HCT116 (cell line): ENCODE measurements at regions not wholly inside any gene's neighbourhood (a gene's known extent, or its start where the extent isn't known, plus 50 kb on each side); places are given as distances from the start of the nearest gene placed in this dataset.

Experiments used
- ATAC-seq: fragments of 200-7000 bp; cut with Tn5 transposase; 2 replicates; pipeline ENCODE4 v1.9.1; 2020; ENCODE audit warnings: mild to moderate bottlenecking, moderate library complexity
- BruUV-seq: library from RNA; stranded (reverse); fragments of 400-500 nt; replicated peaks from 2 replicates; lab custom pipeline; 2021; lab: Mats Ljungman, UMichigan
- CTCF ChIA-PET: fragments of 300-600 bp; sonication (Branson Sonifier 250); formaldehyde crosslinking; loops from one replicate; lab custom pipeline; 2021; ENCODE audit warnings: antibody characterized with exemption; lab: Charles Lee
- POLR2A ChIA-PET: fragments of 300-600, 350-600 bp; sonication (Branson Sonifier 250); formaldehyde crosslinking; loops from one replicate; lab custom pipeline; 2021; ENCODE audit warnings: antibody characterized with exemption; lab: Charles Lee
- RAD21 ChIA-PET, 2 experiments: fragments of 300-600 bp; sonication (Branson Sonifier 250); formaldehyde crosslinking; loops; one replicate each; lab custom pipeline; 2023; ENCODE audit warnings: low total read pairs in 2 of 2; ENCODE audit not compliant: uncharacterized antibody in 2 of 2, unreplicated experiment in 2 of 2, low non-redundant PET in 1 of 2; lab: Charles Lee
- DNase-seq: peaks from one replicate; pipeline ENCODE4 v3.0.0-alpha.2; 2010; ENCODE audit warnings: low read depth, low spot score
- H2AFZ ChIP-seq: fragments of 200-600 bp; shearing (Covaris generic), sonication (generic); 2 replicates; pipeline ENCODE4 v1.6.1; 2017; ENCODE audit warnings: low read depth, mixed run types, mixed read lengths, antibody characterized with exemption, low read length; ENCODE audit not compliant: poor library complexity, severe bottlenecking
- H3K27ac ChIP-seq: 2 replicates; pipeline ENCODE4 v1.5.1; 2012; ENCODE audit warnings: low read depth, low read length
- H3K27me3 ChIP-seq: fragments of 200-600 bp; sonication (generic); 2 replicates; pipeline ENCODE4 v1.6.1; 2016; ENCODE audit warnings: mixed run types, low read length, mixed read lengths; ENCODE audit not compliant: insufficient read depth
- H3K36me3 ChIP-seq, 2 experiments: fragments of 200-500 bp in 1 of 2; fragments of 200-600 bp in 1 of 2; sonication (Bioruptor generic) in 1 of 2; sonication (generic) in 1 of 2; 2 replicates each; pipeline versions ENCODE4 v1.5.1 to v1.6.1; 2014 to 2016; ENCODE audit warnings: low read length in 2 of 2, inconsistent platforms in 1 of 2, mixed read lengths in 1 of 2, mixed run types in 1 of 2; ENCODE audit not compliant: insufficient read depth in 2 of 2, control insufficient read depth in 1 of 2
- H3K4me1 ChIP-seq, 2 experiments: fragments of 200-600 bp in 1 of 2; sonication (generic) in 1 of 2; 2 replicates each; pipeline versions ENCODE4 v1.5.1 to v1.6.1; 2012 to 2017; ENCODE audit warnings: low read length in 2 of 2, inconsistent platforms in 1 of 2, mild to moderate bottlenecking in 1 of 2, mixed read lengths in 1 of 2, mixed run types in 1 of 2, moderate library complexity in 1 of 2; ENCODE audit not compliant: insufficient read depth in 2 of 2, control insufficient read depth in 1 of 2
- H3K4me2 ChIP-seq: fragments of 200-600 bp; sonication (generic); 2 replicates; pipeline ENCODE4 v1.6.1; 2017; ENCODE audit warnings: mixed run types, low read length, mixed read lengths
- H3K4me3 ChIP-seq, 2 experiments: fragments of 200-600 bp in 1 of 2; sonication (generic) in 1 of 2; replicated peaks in 1 of 2; 2 replicates each; pipeline ENCODE4 v1.5.1; 2011 to 2016; ENCODE audit warnings: low read length in 2 of 2, control low read depth in 1 of 2, low read depth in 1 of 2, mild to moderate bottlenecking in 1 of 2, mixed read lengths in 1 of 2, mixed run types in 1 of 2
- H3K79me2 ChIP-seq: fragments of 200-600 bp; sonication (generic); 2 replicates; pipeline ENCODE4 v1.6.1; 2017; ENCODE audit warnings: mild to moderate bottlenecking, mixed run types, low read length, moderate library complexity, mixed read lengths; ENCODE audit not compliant: insufficient read depth
- H3K9ac ChIP-seq: fragments of 200-600 bp; sonication (generic); 2 replicates; pipeline ENCODE4 v1.6.1; 2016; ENCODE audit warnings: low read length, mixed read lengths
- H3K9me2 ChIP-seq: fragments of 200-600 bp; sonication (generic), shearing (Covaris generic); 2 replicates; pipeline ENCODE4 v1.6.1; 2017; ENCODE audit warnings: mixed run types, mild to moderate bottlenecking, moderate library complexity; ENCODE audit not compliant: insufficient read depth
- H3K9me3 ChIP-seq, 2 experiments: fragments of 200-500 bp in 1 of 2; fragments of 200-600 bp in 1 of 2; sonication (Bioruptor generic) in 1 of 2; sonication (generic) in 1 of 2; 2 replicates each; pipeline ENCODE4 v1.6.1; 2014 to 2017; ENCODE audit warnings: low read length in 2 of 2, mixed read lengths in 2 of 2, inconsistent platforms in 1 of 2, low read depth in 1 of 2, mild to moderate bottlenecking in 1 of 2, mixed run types in 1 of 2, moderate library complexity in 1 of 2; ENCODE audit not compliant: control insufficient read depth in 1 of 2, insufficient read depth in 1 of 2
- H4K20me1 ChIP-seq: fragments of 200-600 bp; sonication (generic), shearing (Covaris generic); 2 replicates; pipeline ENCODE4 v1.6.1; 2017; ENCODE audit warnings: mixed run types, mild to moderate bottlenecking, moderate library complexity; ENCODE audit not compliant: insufficient read depth
- ATF3 ChIP-seq: IDR thresholded peaks from 2 replicates; pipeline ENCODE4 v1.6.1; 2012
- CEBPB ChIP-seq: IDR thresholded peaks from 2 replicates; pipeline ENCODE4 v1.6.1; 2012; ENCODE audit warnings: low read depth
- CTCF ChIP-seq, 3 experiments: fragments of 200-600 bp in 1 of 3; sonication (generic) in 1 of 3; IDR thresholded peaks in 2 of 3; conservative IDR thresholded peaks in 1 of 3; 2 replicates each; pipeline ENCODE4 v1.5.1; 2012 to 2017; ENCODE audit warnings: low read depth in 2 of 3, low read length in 2 of 3, antibody characterized with exemption in 1 of 3, borderline replicate concordance in 1 of 3, control low read depth in 1 of 3, mild to moderate bottlenecking in 1 of 3, mixed read lengths in 1 of 3, mixed run types in 1 of 3, moderate library complexity in 1 of 3; ENCODE audit not compliant: insufficient read depth in 1 of 3
- ELF1 ChIP-seq: IDR thresholded peaks from 2 replicates; pipeline ENCODE4 v1.6.1; 2012; ENCODE audit warnings: low read depth, borderline replicate concordance
- EZH2 ChIP-seq: fragments of 200-600 bp; sonication (generic); IDR thresholded peaks from 2 replicates; pipeline ENCODE4 v1.6.1; 2017; ENCODE audit warnings: antibody characterized with exemption, mixed run types
- EZH2phosphoT487 ChIP-seq: fragments of 200-600 bp; IDR thresholded peaks from 2 replicates; pipeline ENCODE4 v1.6.1; 2018; ENCODE audit warnings: antibody characterized with exemption, borderline replicate concordance
- FOSL1 ChIP-seq: IDR thresholded peaks from 2 replicates; pipeline ENCODE4 v1.6.1; 2012; ENCODE audit warnings: low read depth
- MAX ChIP-seq: IDR thresholded peaks from 2 replicates; pipeline ENCODE4 v1.6.1; 2012
- POLR2A ChIP-seq: IDR thresholded peaks from 2 replicates; pipeline ENCODE4 v1.7.0; 2011; ENCODE audit warnings: borderline replicate concordance; ENCODE audit not compliant: insufficient read depth, insufficient read length; ENCODE audit errors: extremely low read depth
- RAD21 ChIP-seq: IDR thresholded peaks from 2 replicates; pipeline ENCODE4 v1.6.1; 2012; ENCODE audit warnings: low read depth, mild to moderate bottlenecking
- SP1 ChIP-seq: IDR thresholded peaks from 2 replicates; pipeline ENCODE4 v1.6.1; 2012; ENCODE audit warnings: low read depth
- SRF ChIP-seq: IDR thresholded peaks from 2 replicates; pipeline ENCODE4 v1.6.1; 2012; ENCODE audit warnings: low read depth
- TCF7L2 ChIP-seq: IDR thresholded peaks from 2 replicates; pipeline ENCODE4 v1.7.0; 2011; ENCODE audit warnings: borderline replicate concordance, inconsistent platforms; ENCODE audit not compliant: insufficient read depth, insufficient read length; ENCODE audit errors: extremely low read depth
- YY1 ChIP-seq: IDR thresholded peaks from 2 replicates; pipeline ENCODE4 v1.6.1; 2011; ENCODE audit warnings: low read length, low read depth, moderate library complexity, mild to moderate bottlenecking; ENCODE audit not compliant: insufficient replicate concordance; ENCODE audit errors: extremely low read depth
- ZBTB33 ChIP-seq: IDR thresholded peaks from 2 replicates; pipeline ENCODE4 v1.6.1; 2011; ENCODE audit warnings: mild to moderate bottlenecking, low read length, moderate library complexity; ENCODE audit not compliant: insufficient replicate concordance; ENCODE audit errors: extremely low read depth
- ZNF274 ChIP-seq: fragments of 200-500 bp; sonication (Bioruptor generic); IDR thresholded peaks from 2 replicates; pipeline ENCODE4 v1.6.1; 2014; ENCODE audit warnings: mild to moderate bottlenecking, low read depth, low read length, inconsistent platforms
- intact Hi-C: fragments of 100-400 bp; cut with micrococcal nuclease; formaldehyde crosslinking; loops from 2 replicates; pipeline ENCODE4 v1.10.0; 2022

- no peak overlapping the region for H3K9ac ChIP-seq
- no peaks in the 10 kb centered on the region for H3K4me1 ChIP-seq
- RAD21 ChIA-PET, result no interaction called here
- POLR2A ChIA-PET, result no interaction called here
- no peak for ATAC-seq
- no peak overlapping the region for H3K4me2 ChIP-seq
- BruUV-seq, result no TSS peak
- H3K79me2 ChIP-seq, result no peaks in the 10 kb centered on the region
- H2AFZ ChIP-seq, result no peak overlapping the region
- CTCF ChIA-PET, result no interaction called here
- no peaks in the 10 kb centered on the region for H3K36me3 ChIP-seq
- intact Hi-C loops, result no loop called here
- no peaks in the 10 kb centered on the region for H3K9me2 ChIP-seq
- no peak overlapping the region for H3K4me3 ChIP-seq
- TF ChIP-seq YY1 (no peak), POLR2A (no peak), FOSL1 (no peak), ZNF274 (no peak), TCF7L2 (no peak), SRF (no peak), CEBPB (no peak), ELF1 (no peak), ATF3 (no peak)
- TF ChIP-seq, all 23 proteins: peak for 0
- no peak for DNase-seq
- H3K27ac ChIP-seq, result no peak overlapping the region
- H4K20me1 ChIP-seq, result no peaks in the 10 kb centered on the region
- no peaks in the 10 kb centered on the region for H3K9me3 ChIP-seq
- H3K27me3 ChIP-seq, result no peaks in the 10 kb centered on the region
These were observed 258.7 kb upstream of the ADGRL4 start for GRCh38 chr1:79264975-79265818.

GRCh38 chr1:79264285-79264684 lies 257.8 kb upstream of the ADGRL4 start:
- Histone ChIP-seq H3K4me2 (no peak overlapping the region), H3K4me3 (no peak overlapping the region), H3K27me3 (no peaks in the 10 kb centered on the region), H3K79me2 (no peaks in the 10 kb centered on the region), H3K9me2 (no peaks in the 10 kb centered on the region), H2AFZ (no peak overlapping the region), H3K27ac (no peak overlapping the region), H4K20me1 (no peaks in the 10 kb centered on the region), H3K4me1 (no peaks in the 10 kb centered on the region), H3K36me3 (no peaks in the 10 kb centered on the region), H3K9me3 (no peaks in the 10 kb centered on the region), H3K9ac (no peak overlapping the region)
- ChIA-PET RAD21 (no interaction called here), POLR2A (no interaction called here), CTCF (no interaction called here)
- no TSS peak for BruUV-seq
- DNase-seq (no peak), ATAC-seq (no peak)
- intact Hi-C loops, result no loop called here
- TF ChIP-seq ZBTB33, result no peak
- TF ChIP-seq MAX, result no peak
- no peak for TF ChIP-seq SP1
- no peak for TF ChIP-seq RAD21
- no peak for TF ChIP-seq TCF7L2
- TF ChIP-seq EZH2, result no peak
- TF ChIP-seq CTCF (IDR thresholded peaks at IDR 0.05 in 2 of 3, conservative IDR thresholded peaks at IDR 0.05 in 1 of 3; ENCODE audit: borderline replicate concordance in 1 of 3, insufficient read depth in 1 of 3, low read depth in 2 of 3, low read length in 2 of 3), result no peak
- no peak for TF ChIP-seq ZNF274
- no peak for TF ChIP-seq SRF
- TF ChIP-seq EZH2phosphoT487, result no peak
- no peak for TF ChIP-seq FOSL1
